Bronchial epithelial cell (primary cell): ENCODE measurements at regions not wholly inside any gene's neighbourhood (a gene's known extent, or its start where the extent isn't known, plus 50 kb on each side); places are given as distances from the start of the nearest gene placed in this dataset.

ENCODE experiments used
- DNase-seq: peaks from one replicate; pipeline ENCODE4 v3.0.0-alpha.2; 2010; ENCODE audit warnings: low read depth
- FAIRE-seq: peaks from 2 replicates; lab custom pipeline; 2011; peaks lifted over from hg19 to GRCh38; lab: Jason Lieb, UNC
- H3K27me3 ChIP-seq: 2 replicates; pipeline ENCODE4 v1.5.1; 2011; ENCODE audit warnings: low read length; ENCODE audit not compliant: control insufficient read depth, insufficient read depth
- H3K36me3 ChIP-seq: 2 replicates; pipeline ENCODE4 v1.5.1; 2011; ENCODE audit warnings: low read length; ENCODE audit not compliant: control insufficient read depth, insufficient read depth
- H3K4me3 ChIP-seq: 2 replicates; pipeline ENCODE4 v1.5.1; 2011; ENCODE audit warnings: mild to moderate bottlenecking, low read depth, low read length, control low read depth
- CTCF ChIP-seq: IDR thresholded peaks from 2 replicates; pipeline ENCODE4 v1.5.1; 2011; ENCODE audit warnings: mild to moderate bottlenecking, moderate library complexity, low read length, control low read depth, inconsistent platforms; ENCODE audit not compliant: insufficient read depth, severe bottlenecking

DNA sequence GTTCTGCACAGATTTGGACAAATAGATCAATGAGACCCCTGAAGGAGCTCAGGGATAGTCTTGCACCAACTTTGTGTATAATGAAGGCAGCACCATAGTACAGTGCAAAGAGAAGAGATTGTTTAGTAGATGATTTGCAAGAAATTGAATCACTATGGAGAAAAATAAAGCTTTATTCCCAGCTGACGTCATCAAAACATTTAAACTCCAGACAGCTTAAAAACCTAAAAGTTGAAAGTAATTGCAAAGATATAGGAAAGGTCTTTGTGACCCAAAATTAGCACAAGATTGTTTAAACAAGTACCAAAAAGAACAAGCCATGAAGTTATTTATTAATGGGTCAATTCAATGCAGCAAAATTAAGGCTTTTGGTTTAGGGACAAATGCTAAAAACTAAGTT is 88.8 kb upstream of the BACE2 start:
- no peak for DNase-seq
- no peak for TF ChIP-seq CTCF
- no peak overlapping the region for H3K4me3 ChIP-seq
- no peaks in the 10 kb centered on the region for H3K36me3 ChIP-seq
- no peaks in the 10 kb centered on the region for H3K27me3 ChIP-seq
- FAIRE-seq = no peak

DNA sequence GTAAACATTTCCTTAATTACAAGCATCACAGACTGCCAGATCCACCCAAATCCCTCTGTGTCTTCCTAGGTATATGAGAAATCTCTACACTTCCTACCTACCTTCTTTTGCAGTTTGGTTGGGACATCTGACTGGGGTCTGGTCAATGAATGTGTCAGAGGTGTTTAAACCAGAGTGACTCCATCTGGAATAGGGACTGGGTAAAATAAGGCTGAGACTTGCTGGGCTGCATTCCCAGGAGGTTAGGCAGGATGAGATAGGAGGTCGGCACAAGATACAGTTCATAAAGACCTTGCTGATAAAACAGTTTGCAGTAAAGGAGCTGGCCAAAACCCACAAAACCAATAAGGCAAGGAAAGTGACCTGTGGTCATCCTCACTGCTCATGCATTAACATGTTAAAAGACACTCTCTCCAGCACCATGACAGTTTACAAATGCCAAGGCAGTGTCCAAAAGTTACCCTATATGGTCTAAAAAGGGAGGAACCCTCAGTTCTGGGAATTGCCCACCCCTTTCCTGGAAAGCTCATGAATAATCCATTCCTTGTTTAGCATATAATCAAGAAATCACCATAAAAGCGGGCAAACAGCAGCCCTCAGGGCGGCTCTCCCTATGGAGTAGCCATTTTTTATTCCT is 87.4 kb upstream of the BACE2 start:
- H3K27me3 ChIP-seq = no peaks in the 10 kb centered on the region
- no peak for TF ChIP-seq CTCF
- no peak for DNase-seq
- H3K4me3 ChIP-seq = no peak overlapping the region
- no peak for FAIRE-seq
- no peaks in the 10 kb centered on the region for H3K36me3 ChIP-seq

GRCh38 chr21:41086569-41086968 is 81.4 kb upstream of the BACE2 start:
- no peaks in the 10 kb centered on the region for H3K27me3 ChIP-seq
- no peak for TF ChIP-seq CTCF
- no peak for FAIRE-seq
- H3K36me3 ChIP-seq = no peaks in the 10 kb centered on the region
- no peak overlapping the region for H3K4me3 ChIP-seq
- DNase-seq = no peak

GRCh38 chr21:41090981-41091380 is 77.0 kb upstream of the BACE2 start:
- no peak overlapping the region for H3K4me3 ChIP-seq
- no peaks in the 10 kb centered on the region for H3K36me3 ChIP-seq
- no peaks in the 10 kb centered on the region for H3K27me3 ChIP-seq
- DNase-seq (no peak), FAIRE-seq (no peak)
- TF ChIP-seq CTCF = no peak

DNA sequence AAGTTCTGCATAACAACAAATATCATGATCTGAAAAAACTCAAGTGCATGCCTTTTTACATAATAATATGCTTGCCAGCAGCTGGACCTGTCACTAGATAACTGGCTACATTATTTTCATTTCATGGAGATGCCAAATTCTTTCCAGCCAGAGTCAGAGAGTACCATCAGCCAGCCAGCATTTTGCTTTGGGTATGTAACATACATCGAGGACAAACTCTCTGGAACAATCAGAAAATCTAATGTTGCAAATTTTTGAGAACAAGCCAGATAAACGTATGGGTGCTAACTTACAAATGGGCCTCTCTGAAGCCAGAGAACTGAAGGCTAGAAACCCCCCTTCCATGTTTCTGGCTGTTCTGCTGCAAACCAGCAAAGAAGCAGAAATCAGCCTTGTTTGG is 76.3 kb upstream of the BACE2 start:
- Histone ChIP-seq H3K4me3 (no peak overlapping the region), H3K36me3 (no peaks in the 10 kb centered on the region), H3K27me3 (no peaks in the 10 kb centered on the region)
- no peak for FAIRE-seq
- TF ChIP-seq CTCF = no peak
- DNase-seq = no peak

DNA sequence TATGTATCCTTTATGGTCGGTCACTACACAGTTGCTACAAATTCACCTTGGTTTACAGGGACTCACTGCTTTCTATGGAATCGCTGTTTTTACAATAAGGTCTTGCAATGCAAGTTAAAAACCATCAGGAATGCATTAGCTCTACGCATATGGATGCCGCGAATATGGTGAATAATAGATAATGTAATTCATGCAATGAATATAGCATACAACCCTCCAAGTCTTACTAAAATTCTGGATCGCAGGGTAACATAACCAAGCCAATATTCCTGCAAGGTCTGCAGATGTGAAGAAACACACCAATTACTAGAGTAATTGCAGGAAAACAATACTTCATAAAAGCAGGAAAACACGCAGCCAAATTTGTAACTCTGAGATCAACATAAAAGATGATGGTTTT is 75.6 kb upstream of the BACE2 start:
- FAIRE-seq = no peak
- no peak for TF ChIP-seq CTCF
- H3K36me3 ChIP-seq = no peaks in the 10 kb centered on the region
- no peak for DNase-seq
- H3K27me3 ChIP-seq = no peaks in the 10 kb centered on the region
- H3K4me3 ChIP-seq = no peak overlapping the region
